Spinal cord (tissue), 9 donors: ENCODE measurements at regions not wholly inside any gene's neighbourhood (a gene's known extent, or its start where the extent isn't known, plus 50 kb on each side); places are given as distances from the start of the nearest gene placed in this dataset.
"Not testable (repeated sequence)": the region's sequence is repeated elsewhere in the genome, so short reads cannot be mapped to it uniquely, and the experiment has no call there.

Experiments used
- DNase-seq, 6 donors: peaks; one replicate each; pipeline versions ENCODE4 v3.0.0 to v3.0.0-alpha.2; 2013 to 2015; ENCODE audit warnings: low spot score in 6 of 6, low read depth in 4 of 6
- H3K27ac ChIP-seq: one replicate; pipeline ENCODE4 v1.5.1; 2013; ENCODE audit warnings: low read depth, low read length, control low read depth
- H3K27me3 ChIP-seq: one replicate; pipeline ENCODE4 v1.6.1; 2013; ENCODE audit warnings: low read length; ENCODE audit not compliant: control insufficient read depth, insufficient read depth
- H3K36me3 ChIP-seq: one replicate; pipeline ENCODE4 v1.6.1; 2013; ENCODE audit warnings: low read length; ENCODE audit not compliant: control insufficient read depth, insufficient read depth
- H3K4me1 ChIP-seq: one replicate; pipeline ENCODE4 v1.6.1; 2013; ENCODE audit warnings: low read length; ENCODE audit not compliant: control insufficient read depth, insufficient read depth
- H3K4me3 ChIP-seq: one replicate; pipeline ENCODE4 v1.5.1; 2013; ENCODE audit warnings: low read depth, low read length, control low read depth
- H3K9me3 ChIP-seq: one replicate; pipeline ENCODE4 v1.6.1; 2013; ENCODE audit warnings: low read length; ENCODE audit not compliant: control insufficient read depth, insufficient read depth
- WGBS: methylation state at CpG from one replicate; pipeline ENCODE4 v1.1.5; 2013; ENCODE audit warnings: missing lambda C conversion rate; ENCODE audit not compliant: insufficient coverage; 5-methylcytosine and 5-hydroxymethylcytosine counted together
- donor health status: healthy.

DNA sequence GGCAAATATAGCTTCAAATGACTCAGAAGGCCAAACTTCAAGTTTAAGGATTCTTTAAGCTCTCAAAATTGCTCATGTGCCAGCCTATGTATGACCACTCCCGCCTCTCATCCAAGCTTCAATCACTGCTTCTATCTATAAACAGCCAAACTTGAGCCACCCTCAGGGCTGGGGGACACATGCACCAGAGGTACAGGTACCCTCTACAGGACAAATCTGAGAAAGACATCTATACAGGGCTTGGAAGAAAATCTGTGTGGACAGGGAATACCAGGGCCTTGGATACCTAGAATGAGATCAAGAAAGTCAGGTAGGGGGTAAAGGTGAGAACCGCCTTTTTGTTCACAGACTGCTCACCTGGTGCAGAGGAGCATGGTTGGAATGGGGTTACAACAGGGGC, 217.9 kb downstream of the ATPSCKMT start:
- Histone ChIP-seq H3K9me3 (no peaks in the 10 kb centered on the region), H3K4me1 (no peaks in the 10 kb centered on the region), H3K27ac (no peak overlapping the region), H3K4me3 (no peak overlapping the region), H3K36me3 (no peaks in the 10 kb centered on the region), H3K27me3 (no peaks in the 10 kb centered on the region)
- 100% methylated on average over 1 of the region's 2 CpGs for WGBS
- DNase-seq = no peak

GRCh38 chr5:10030219-10030831, 219.4 kb downstream of the ATPSCKMT start:
- 86% methylated on average over 2 of the region's 2 CpGs for WGBS
- no peak overlapping the region for H3K4me3 ChIP-seq
- no peak overlapping the region for H3K27ac ChIP-seq
- DNase-seq = no peak
- H3K27me3 ChIP-seq = no peaks in the 10 kb centered on the region
- no peaks in the 10 kb centered on the region for H3K4me1 ChIP-seq
- no peaks in the 10 kb centered on the region for H3K9me3 ChIP-seq
- no peaks in the 10 kb centered on the region for H3K36me3 ChIP-seq

DNA sequence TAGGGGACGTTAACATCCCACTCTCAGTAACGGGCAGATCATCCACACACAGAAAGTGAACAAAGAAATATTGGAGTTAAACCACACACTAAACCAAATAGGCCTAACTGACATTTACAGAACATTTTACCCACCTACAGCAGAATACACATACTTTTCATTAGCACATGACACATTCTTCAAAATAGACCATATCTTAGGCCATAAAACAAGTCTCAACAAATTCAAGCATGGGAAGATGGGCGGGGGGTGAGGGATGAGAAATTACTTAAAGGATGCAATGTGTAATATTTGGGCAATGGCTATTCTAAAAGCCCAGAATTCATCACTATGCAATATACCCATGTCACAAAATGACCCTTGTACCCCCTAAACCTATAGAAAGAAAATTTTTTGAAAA, 226.2 kb downstream of the ATPSCKMT start:
- H3K4me1 ChIP-seq = no peaks in the 10 kb centered on the region
- H3K4me3 ChIP-seq = no peak overlapping the region
- DNase-seq = no peak
- H3K27me3 ChIP-seq = no peaks in the 10 kb centered on the region
- no peak overlapping the region for H3K27ac ChIP-seq
- no CpG with 5 or more reads among the region's 3 CpGs for whole genome bisulfite sequencing
- H3K9me3 ChIP-seq = peaks cover 3% of the 10 kb centered on the region
- H3K36me3 ChIP-seq = no peaks in the 10 kb centered on the region

GRCh38 chr5:10021248-10021647, 228.4 kb downstream of the ATPSCKMT start:
- DNase-seq = no peak
- Histone ChIP-seq H3K27me3 (no peaks in the 10 kb centered on the region), H3K4me1 (no peaks in the 10 kb centered on the region), H3K27ac (no peak overlapping the region), H3K4me3 (no peak overlapping the region), H3K36me3 (no peaks in the 10 kb centered on the region), H3K9me3 (peaks cover 3% of the 10 kb centered on the region)
- WGBS = no CpG with 5 or more reads among the region's 1 CpG

GRCh38 chr5:10019236-10019635, 230.5 kb downstream of the ATPSCKMT start:
- DNase-seq = no peak
- Histone ChIP-seq H3K9me3 (peaks cover 3% of the 10 kb centered on the region), H3K27ac (no peak overlapping the region), H3K36me3 (no peaks in the 10 kb centered on the region), H3K4me1 (no peaks in the 10 kb centered on the region), H3K4me3 (no peak overlapping the region), H3K27me3 (no peaks in the 10 kb centered on the region)
- WGBS = no CpG with 5 or more reads among the region's 2 CpGs

GRCh38 chr5:10018201-10019069, 231.3 kb downstream of the ATPSCKMT start:
- Histone ChIP-seq H3K9me3 (peaks cover 3% of the 10 kb centered on the region), H3K4me3 (no peak overlapping the region), H3K27me3 (no peaks in the 10 kb centered on the region), H3K4me1 (no peaks in the 10 kb centered on the region), H3K27ac (no peak overlapping the region), H3K36me3 (no peaks in the 10 kb centered on the region)
- DNase-seq = peak in 1 of 6 donors; percentile 45
- WGBS = 60% methylated on average over 1 of the region's 5 CpGs

DNA sequence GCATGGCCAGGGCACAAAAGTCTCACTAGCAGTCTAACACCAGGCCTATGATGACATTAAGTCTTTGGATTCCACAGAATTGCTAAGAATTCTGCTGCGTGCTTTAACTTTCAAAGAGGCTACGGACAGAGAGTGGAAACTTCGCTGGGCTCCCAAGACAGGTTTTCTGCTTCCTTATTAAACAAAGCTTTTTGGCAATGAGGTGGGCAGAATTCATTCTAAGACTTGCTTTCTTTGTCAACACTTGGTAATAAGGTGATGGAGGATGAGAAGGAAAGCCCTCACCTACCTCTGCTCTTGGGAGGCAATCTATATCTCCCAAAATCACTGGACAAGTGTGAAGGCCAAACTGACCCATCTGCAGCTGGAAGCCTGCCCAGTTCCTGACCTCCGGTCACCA, 231.9 kb downstream of the ATPSCKMT start:
- Histone ChIP-seq H3K36me3 (no peaks in the 10 kb centered on the region), H3K27me3 (no peaks in the 10 kb centered on the region), H3K4me1 (no peaks in the 10 kb centered on the region), H3K9me3 (peaks cover 3% of the 10 kb centered on the region), H3K27ac (no peak overlapping the region), H3K4me3 (no peak overlapping the region)
- 0% methylated on average over 1 of the region's 4 CpGs for WGBS
- no peak for DNase-seq

DNA sequence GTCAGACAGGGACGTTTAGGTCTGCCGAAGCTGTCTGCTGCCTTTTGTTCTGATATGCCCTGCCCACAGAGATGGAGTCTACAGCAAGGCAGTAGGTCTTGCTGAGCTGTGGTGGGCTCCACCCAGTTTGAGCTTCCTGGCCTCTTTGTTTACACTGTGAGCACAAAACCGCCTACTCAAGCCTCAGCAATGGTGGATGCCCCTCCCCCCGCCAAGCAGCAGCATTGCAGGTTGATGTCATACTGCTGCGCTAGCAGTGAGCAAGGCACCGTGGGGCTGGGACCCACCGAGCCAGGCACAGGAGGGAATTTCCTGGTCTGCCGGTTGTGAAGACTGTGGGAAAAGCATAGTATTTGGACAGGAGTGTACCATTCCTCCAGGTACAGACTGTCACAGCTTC, 233.1 kb downstream of the ATPSCKMT start:
- H3K36me3 ChIP-seq, H3K4me3 ChIP-seq, H3K27ac ChIP-seq, H3K27me3 ChIP-seq, DNase-seq, H3K4me1 ChIP-seq, H3K9me3 ChIP-seq: not testable (repeated sequence)
- 73% methylated on average over 8 of the region's 8 CpGs for WGBS

- WGBS = 89% methylated on average over 3 of the region's 3 CpGs
- not testable (repeated sequence) for H3K4me3 ChIP-seq, H3K36me3 ChIP-seq, H3K9me3 ChIP-seq, H3K27ac ChIP-seq, H3K4me1 ChIP-seq, H3K27me3 ChIP-seq, DNase-seq
Observed at GRCh38 chr5:10015681-10016080, 234.0 kb downstream of the ATPSCKMT start.

- no peaks in the 10 kb centered on the region for H3K9me3 ChIP-seq
Observed at GRCh38 chr5:10009802-10010201, 239.9 kb downstream of the ATPSCKMT start.

More at GRCh38 chr5:10009802-10010201, 239.9 kb downstream of the ATPSCKMT start:
- WGBS = no CpG with 5 or more reads among the region's 1 CpG
- DNase-seq = no peak
- H3K27me3 ChIP-seq = no peaks in the 10 kb centered on the region
- H3K4me1 ChIP-seq = no peaks in the 10 kb centered on the region
- no peaks in the 10 kb centered on the region for H3K36me3 ChIP-seq
- no peak overlapping the region for H3K4me3 ChIP-seq
- H3K27ac ChIP-seq = no peak overlapping the region
